Small intestine (tissue), 7 donors: ENCODE measurements at regions not wholly inside any gene's neighbourhood (a gene's known extent, or its start where the extent isn't known, plus 50 kb on each side); places are given as distances from the start of the nearest gene placed in this dataset.

ENCODE experiments used
- DNase-seq, 2 donors: peaks; one replicate each; pipeline versions ENCODE4 v3.0.0 to v3.0.0-alpha.2; 2013
- FAIRE-seq: peaks from 2 replicates; lab custom pipeline; 2012; peaks lifted over from hg19 to GRCh38; lab: Jason Lieb, UNC
- H3K27ac ChIP-seq, 3 donors: one replicate each; pipeline ENCODE4 v1.5.1; 2013; ENCODE audit warnings: low read length in 2 of 3, mild to moderate bottlenecking in 2 of 3, control low read depth in 1 of 3, inconsistent platforms in 1 of 3, low read depth in 1 of 3, moderate library complexity in 1 of 3
- H3K27me3 ChIP-seq, 3 donors: one replicate each; pipeline ENCODE4 v1.6.1; 2013; ENCODE audit warnings: low read length in 3 of 3, inconsistent platforms in 1 of 3; ENCODE audit not compliant: control insufficient read depth in 3 of 3, insufficient read depth in 3 of 3
- H3K36me3 ChIP-seq, 3 donors: one replicate each; pipeline ENCODE4 v1.6.1; 2013; ENCODE audit warnings: low read length in 3 of 3, inconsistent platforms in 1 of 3, low read depth in 1 of 3, mild to moderate bottlenecking in 1 of 3, moderate library complexity in 1 of 3; ENCODE audit not compliant: control insufficient read depth in 3 of 3, insufficient read depth in 2 of 3
- H3K4me1 ChIP-seq, 3 donors: one replicate each; pipeline ENCODE4 v1.6.1; 2013; ENCODE audit warnings: low read length in 2 of 3, inconsistent platforms in 1 of 3, low read depth in 1 of 3, mild to moderate bottlenecking in 1 of 3, moderate library complexity in 1 of 3; ENCODE audit not compliant: control insufficient read depth in 3 of 3, insufficient read depth in 2 of 3
- H3K4me3 ChIP-seq, 3 donors: one replicate each; pipeline ENCODE4 v1.5.1; 2013; ENCODE audit warnings: low read length in 3 of 3, control low read depth in 1 of 3, inconsistent platforms in 1 of 3, low read depth in 1 of 3, mild to moderate bottlenecking in 1 of 3, moderate library complexity in 1 of 3
- H3K9me3 ChIP-seq, 2 donors: one replicate each; pipeline ENCODE4 v1.6.1; 2013; ENCODE audit warnings: low read depth in 1 of 2, low read length in 1 of 2; ENCODE audit not compliant: control insufficient read depth in 2 of 2, insufficient read depth in 1 of 2
- WGBS, 3 donors: extraction: QIAGEN DNeasy Blood & Tissue Kit; methylation state at CpG; one replicate each; pipeline ENCODE4 v1.1.7; 2013; 5-methylcytosine and 5-hydroxymethylcytosine counted together
- donor health status: healthy with polysubstance abuse.
- donor health status: control.
- donor health status: control.
- donor health status: Bipolar disorder and iron deficiency.
- donor health status: healthy.

GRCh38 chr12:127928178-127928577, 338.8 kb upstream of the TMEM132C start:
- Histone ChIP-seq H3K9me3 (no peaks in the 10 kb centered on the region), H3K27ac (no peak overlapping the region), H3K4me1 (no peaks in the 10 kb centered on the region), H3K4me3 (no peak overlapping the region), H3K36me3 (no peaks in the 10 kb centered on the region), H3K27me3 (no peaks in the 10 kb centered on the region)
- FAIRE-seq (no peak), DNase-seq (no peak)
- WGBS, 3 donors = 49 to 53% (median 52%) methylated on average over 5 of the region's 5 CpGs

GRCh38 chr12:127928615-127929571, 338.1 kb upstream of the TMEM132C start:
- no peak for FAIRE-seq
- WGBS, 3 donors = 48 to 67% (median 56%) methylated on average over 3 of the region's 3 CpGs

GRCh38 chr12:127930122-127930521, 336.8 kb upstream of the TMEM132C start:
- no peak for FAIRE-seq

More at GRCh38 chr12:127928615-127929571, 338.1 kb upstream of the TMEM132C start:
- Histone ChIP-seq H3K36me3 (no peaks in the 10 kb centered on the region), H3K27me3 (no peaks in the 10 kb centered on the region), H3K9me3 (no peaks in the 10 kb centered on the region), H3K27ac (no peak overlapping the region), H3K4me3 (no peak overlapping the region), H3K4me1 (no peaks in the 10 kb centered on the region)
- no peak for DNase-seq

GRCh38 chr12:127934409-127934808, 332.6 kb upstream of the TMEM132C start:
- H3K4me1 ChIP-seq = no peaks in the 10 kb centered on the region
- H3K4me3 ChIP-seq = no peak overlapping the region
- DNase-seq = no peak
- FAIRE-seq = no peak
- WGBS, 3 donors = 69 to 88% (median 74%) methylated on average over 1 of the region's 1 CpG
- H3K36me3 ChIP-seq = no peaks in the 10 kb centered on the region
- no peaks in the 10 kb centered on the region for H3K9me3 ChIP-seq
- no peak overlapping the region for H3K27ac ChIP-seq
- no peaks in the 10 kb centered on the region for H3K27me3 ChIP-seq

More at GRCh38 chr12:127930122-127930521, 336.8 kb upstream of the TMEM132C start:
- Histone ChIP-seq H3K9me3 (no peaks in the 10 kb centered on the region), H3K36me3 (no peaks in the 10 kb centered on the region), H3K27ac (no peak overlapping the region), H3K4me3 (no peak overlapping the region), H3K4me1 (no peaks in the 10 kb centered on the region), H3K27me3 (no peaks in the 10 kb centered on the region)
- WGBS, 3 donors = 32 to 59% (median 49%) methylated on average over 5 of the region's 5 CpGs
- DNase-seq = no peak

GRCh38 chr12:127936463-127936862, 330.5 kb upstream of the TMEM132C start:
- no peak overlapping the region for H3K4me3 ChIP-seq
- 68 to 77% (median 69%) methylated on average over 2 of the region's 2 CpGs for WGBS, 3 donors
- FAIRE-seq = no peak
- H3K27ac ChIP-seq = no peak overlapping the region
- H3K9me3 ChIP-seq = no peaks in the 10 kb centered on the region
- no peaks in the 10 kb centered on the region for H3K27me3 ChIP-seq
- H3K36me3 ChIP-seq = no peaks in the 10 kb centered on the region
- H3K4me1 ChIP-seq = no peaks in the 10 kb centered on the region
- DNase-seq = no peak

GRCh38 chr12:127941332-127941731, 325.6 kb upstream of the TMEM132C start:
- H3K27ac ChIP-seq = no peak overlapping the region
- H3K4me1 ChIP-seq = no peaks in the 10 kb centered on the region
- H3K9me3 ChIP-seq = no peaks in the 10 kb centered on the region
- no peak overlapping the region for H3K4me3 ChIP-seq
- WGBS, 3 donors = 42 to 50% (median 43%) methylated on average over 3 of the region's 3 CpGs
- DNase-seq (no peak), FAIRE-seq (no peak)
- no peaks in the 10 kb centered on the region for H3K36me3 ChIP-seq
- no peaks in the 10 kb centered on the region for H3K27me3 ChIP-seq

GRCh38 chr12:127942981-127943380, 324.0 kb upstream of the TMEM132C start:
- no peak for FAIRE-seq
- no peak overlapping the region for H3K4me3 ChIP-seq
- no peaks in the 10 kb centered on the region for H3K27me3 ChIP-seq
- H3K27ac ChIP-seq = no peak overlapping the region
- H3K36me3 ChIP-seq = no peaks in the 10 kb centered on the region
- no peaks in the 10 kb centered on the region for H3K9me3 ChIP-seq
- 62 to 82% (median 78%) methylated on average over 3 of the region's 3 CpGs for WGBS, 3 donors
- no peak for DNase-seq
- no peaks in the 10 kb centered on the region for H3K4me1 ChIP-seq

GRCh38 chr12:127943481-127944210, 323.3 kb upstream of the TMEM132C start:
- DNase-seq (no peak), FAIRE-seq (no peak)
- no peaks in the 10 kb centered on the region for H3K27me3 ChIP-seq
- no peaks in the 10 kb centered on the region for H3K4me1 ChIP-seq
- 48 to 58% (median 54%) methylated on average over 10 of the region's 10 CpGs for WGBS, 3 donors
- no peak overlapping the region for H3K4me3 ChIP-seq
- no peaks in the 10 kb centered on the region for H3K36me3 ChIP-seq
- no peaks in the 10 kb centered on the region for H3K9me3 ChIP-seq
- no peak overlapping the region for H3K27ac ChIP-seq
